ENCODE measurements at regions not wholly inside any gene's neighbourhood (a gene's known extent, or its start where the extent isn't known, plus 50 kb on each side); places are given as distances from the start of the nearest gene placed in this dataset.

- Histone ChIP-seq H3K27me3 (replicated peaks; ENCODE audit: control insufficient read depth, insufficient read depth, low read length) (no peaks in the 10 kb centered on the region), H3K36me3 (ENCODE audit: control insufficient read depth, insufficient read depth, low read length) (no peaks in the 10 kb centered on the region), H3K4me1 (no peaks in the 10 kb centered on the region), H3K9me3 (no peaks in the 10 kb centered on the region), H3K4me3 (ENCODE audit: low read depth, low read length) (no peak overlapping the region)
- DNase-seq, result no peak
- Mint-ChIP-seq H3K27ac (ENCODE audit: unreplicated experiment) (no peak overlapping the region), H3K4me3 (ENCODE audit: unreplicated experiment) (no peak overlapping the region), H3K36me3 (ENCODE audit: insufficient read depth, unreplicated experiment) (no peaks in the 10 kb centered on the region), H3K9me3 (ENCODE audit: unreplicated experiment) (no peaks in the 10 kb centered on the region), H3K27me3 (ENCODE audit: insufficient read depth, unreplicated experiment) (no peaks in the 10 kb centered on the region), H3K4me1 (ENCODE audit: low read depth, unreplicated experiment) (no peaks in the 10 kb centered on the region)
- POLR2A ChIA-PET, result no interaction called here
- CTCF ChIA-PET, result no interaction called here
- BruUV-seq (replicated peaks), result no TSS peak
- no peak for TF ChIP-seq CTCF (IDR thresholded peaks at IDR 0.05; ENCODE audit: insufficient read depth in 1 of 2, low read depth in 1 of 2, low read length in 1 of 2, severe bottlenecking in 1 of 2, unreplicated experiment in 1 of 2)
- intact Hi-C loops (cut with micrococcal nuclease; ENCODE audit: unreplicated experiment), result no loop called here
Measured at GRCh38 chr7:97390052-97390451, 272.6 kb downstream of the SDHAF3 start.

GRCh38 chr7:97390915-97391593 lies 273.6 kb downstream of the SDHAF3 start:
- Histone ChIP-seq H3K36me3 (ENCODE audit: control insufficient read depth, insufficient read depth, low read length) (no peaks in the 10 kb centered on the region), H3K4me3 (ENCODE audit: low read depth, low read length) (no peak overlapping the region), H3K27me3 (replicated peaks; ENCODE audit: control insufficient read depth, insufficient read depth, low read length) (no peaks in the 10 kb centered on the region), H3K4me1 (no peaks in the 10 kb centered on the region), H3K9me3 (no peaks in the 10 kb centered on the region)
- Mint-ChIP-seq H3K36me3 (ENCODE audit: insufficient read depth, unreplicated experiment) (no peaks in the 10 kb centered on the region), H3K4me1 (ENCODE audit: low read depth, unreplicated experiment) (no peaks in the 10 kb centered on the region), H3K27ac (ENCODE audit: unreplicated experiment) (no peak overlapping the region), H3K9me3 (ENCODE audit: unreplicated experiment) (no peaks in the 10 kb centered on the region), H3K27me3 (ENCODE audit: insufficient read depth, unreplicated experiment) (no peaks in the 10 kb centered on the region), H3K4me3 (ENCODE audit: unreplicated experiment) (no peak overlapping the region)
- no TSS peak for BruUV-seq (replicated peaks)
- ChIA-PET POLR2A (no interaction called here), CTCF (no interaction called here)
- DNase-seq, result no peak
- no peak for TF ChIP-seq CTCF (IDR thresholded peaks at IDR 0.05; ENCODE audit: insufficient read depth in 1 of 2, low read depth in 1 of 2, low read length in 1 of 2, severe bottlenecking in 1 of 2, unreplicated experiment in 1 of 2)
- intact Hi-C loops (cut with micrococcal nuclease; ENCODE audit: unreplicated experiment), result no loop called here

GRCh38 chr7:97401398-97401797 lies 283.9 kb downstream of the SDHAF3 start:
- intact Hi-C loops (cut with micrococcal nuclease; ENCODE audit: unreplicated experiment), result no loop called here
- TF ChIP-seq CTCF (IDR thresholded peaks at IDR 0.05; ENCODE audit: insufficient read depth in 1 of 2, low read depth in 1 of 2, low read length in 1 of 2, severe bottlenecking in 1 of 2, unreplicated experiment in 1 of 2), result no peak
- no peak overlapping the region for H3K27ac Mint-ChIP-seq (ENCODE audit: unreplicated experiment)
- H3K9me3 Mint-ChIP-seq (ENCODE audit: unreplicated experiment), result no peaks in the 10 kb centered on the region
- Histone ChIP-seq H3K4me1 (no peaks in the 10 kb centered on the region), H3K27me3 (replicated peaks; ENCODE audit: control insufficient read depth, insufficient read depth, low read length) (no peaks in the 10 kb centered on the region), H3K36me3 (ENCODE audit: control insufficient read depth, insufficient read depth, low read length) (no peaks in the 10 kb centered on the region), H3K4me3 (ENCODE audit: low read depth, low read length) (no peak overlapping the region), H3K9me3 (no peaks in the 10 kb centered on the region)
- no peaks in the 10 kb centered on the region for H3K27me3 Mint-ChIP-seq (ENCODE audit: insufficient read depth, unreplicated experiment)
- no TSS peak for BruUV-seq (replicated peaks)
- no peak overlapping the region for H3K4me3 Mint-ChIP-seq (ENCODE audit: unreplicated experiment)
- H3K4me1 Mint-ChIP-seq (ENCODE audit: low read depth, unreplicated experiment), result no peaks in the 10 kb centered on the region
- H3K36me3 Mint-ChIP-seq (ENCODE audit: insufficient read depth, unreplicated experiment), result no peaks in the 10 kb centered on the region
- no peak for DNase-seq
- ChIA-PET CTCF (no interaction called here), POLR2A (no interaction called here)
